T47D (cell line): ENCODE measurements at regions not wholly inside any gene's neighbourhood (a gene's known extent, or its start where the extent isn't known, plus 50 kb on each side); places are given as distances from the start of the nearest gene placed in this dataset.
"Not testable (repeated sequence)": the region's sequence is repeated elsewhere in the genome, so short reads cannot be mapped to it uniquely, and the experiment has no call there.

Experiments
- DNase-seq, 2 experiments: peaks; one replicate each; pipeline versions ENCODE4 v3.0.0 to v3.0.0-alpha.2; 2011 to 2012; ENCODE audit warnings: low read depth in 1 of 2, low spot score in 1 of 2
- JUND ChIP-seq: IDR thresholded peaks from 2 replicates; pipeline ENCODE4 v1.6.1; 2012; ENCODE audit warnings: low read depth
- in situ Hi-C: cut with HindIII; loops from 2 replicates; pipeline ENCODE4 v1.10.0; 2016; ENCODE audit warnings: low sequenced_read_pairs, low pct_unique_long_range_greater_than_20kb

DNA sequence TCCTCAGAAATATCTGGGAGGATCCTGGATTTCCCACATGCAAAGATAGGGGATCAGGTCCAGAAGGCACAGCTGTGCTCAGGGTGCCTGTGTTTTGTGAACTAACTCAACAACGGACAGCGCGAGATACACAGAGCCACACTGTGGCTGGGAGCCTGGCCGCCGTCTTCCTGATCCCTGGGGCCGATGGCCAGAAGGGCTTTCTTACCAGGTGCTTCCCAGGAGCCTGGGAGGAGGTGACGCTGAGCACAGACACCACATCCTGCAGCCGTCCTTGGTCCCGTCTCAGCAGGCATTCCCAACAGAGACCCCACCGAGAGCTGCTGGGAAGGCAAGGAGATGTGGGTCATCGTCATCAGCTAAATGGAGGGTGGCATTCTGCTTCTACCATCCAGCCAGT, 144.6 kb upstream of the AFDN start:
- in situ Hi-C loops, result no loop called here
- TF ChIP-seq JUND, result no peak
- DNase-seq, result no peak

DNA sequence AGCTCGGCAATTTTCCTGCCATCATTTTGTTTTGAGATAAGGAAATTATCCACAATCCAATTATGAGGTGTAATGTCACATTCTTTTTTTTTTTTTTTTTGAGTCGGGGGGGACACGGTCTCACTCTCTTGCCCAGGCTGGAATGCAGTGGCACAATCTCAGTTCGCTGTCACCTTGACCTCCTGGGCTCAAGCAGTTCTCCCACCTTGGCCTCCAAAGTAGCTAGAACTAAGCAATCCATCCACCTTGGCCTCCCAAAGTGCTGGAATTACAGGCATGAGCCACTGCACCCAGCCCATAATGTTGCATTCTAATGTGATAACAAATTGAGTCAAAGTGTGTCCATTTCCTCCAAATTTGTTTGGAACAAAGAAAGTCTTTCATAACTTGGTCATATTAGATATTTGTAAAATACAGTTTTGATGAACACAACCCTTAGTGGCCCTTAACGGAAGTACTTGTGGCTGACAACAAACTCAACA, 144.1 kb upstream of the AFDN start:
- no peak for DNase-seq
- in situ Hi-C loops, result no loop called here
- TF ChIP-seq JUND, result no peak

DNA sequence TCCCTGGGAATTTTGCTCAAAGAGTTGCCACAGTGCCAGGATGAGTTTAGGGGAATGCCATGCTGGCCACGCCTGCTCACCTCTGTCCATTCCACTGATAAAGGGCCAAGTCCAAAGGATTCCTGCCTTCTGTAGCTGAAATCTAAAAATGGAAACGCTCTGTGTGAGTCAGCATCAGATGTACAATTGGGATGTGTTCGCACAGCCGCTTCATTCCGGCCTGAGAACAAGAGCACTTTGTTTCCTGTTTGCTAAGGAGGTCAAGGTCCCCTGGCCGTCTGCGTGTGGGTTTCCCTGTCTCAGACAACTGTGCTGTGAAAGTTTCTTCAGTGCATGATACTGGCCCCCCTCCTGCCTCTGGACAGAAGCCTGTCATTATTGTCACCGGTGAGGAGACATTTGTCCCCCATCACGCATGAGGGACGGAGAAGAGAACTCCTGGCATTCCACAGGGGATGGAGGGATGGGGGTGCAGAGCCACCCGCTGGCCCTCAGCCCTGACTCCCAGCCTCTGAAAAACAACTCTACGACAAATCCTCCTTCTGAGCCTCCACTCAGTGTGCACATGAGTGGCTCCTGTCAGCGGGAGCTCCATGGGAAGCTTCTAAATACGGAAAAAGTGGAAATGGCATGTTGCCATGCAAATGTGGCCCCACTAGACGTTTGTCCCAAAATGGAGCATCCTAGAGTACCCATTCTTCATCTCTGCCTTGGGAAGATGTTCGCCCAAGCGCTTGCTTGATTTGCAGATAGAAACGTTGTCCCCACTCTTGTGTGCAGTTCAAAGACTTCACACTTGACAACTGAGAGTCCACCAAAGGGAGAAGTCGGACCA, 143.5 kb upstream of the AFDN start:
- in situ Hi-C loops, result no loop called here
- no peak for TF ChIP-seq JUND
- no peak for DNase-seq

- peak in 1 of 2 experiments; percentile 14 for DNase-seq
- no peak for TF ChIP-seq JUND
- in situ Hi-C loops, result no loop called here
Measured at GRCh38 chr6:167684276-167685104, 142.2 kb upstream of the AFDN start.

- in situ Hi-C loops, result no loop called here
- TF ChIP-seq JUND, result no peak
Measured at GRCh38 chr6:167685654-167686053, 141.1 kb upstream of the AFDN start.

GRCh38 chr6:167686204-167686893, 140.4 kb upstream of the AFDN start:
- no peak for TF ChIP-seq JUND
- in situ Hi-C loops, result no loop called here
- no peak for DNase-seq

More at GRCh38 chr6:167685654-167686053, 141.1 kb upstream of the AFDN start:
- no peak for DNase-seq

- in situ Hi-C loops, result no loop called here
- TF ChIP-seq JUND, result no peak
- no peak for DNase-seq
Measured at GRCh38 chr6:167687116-167687725, 139.5 kb upstream of the AFDN start.

- no peak for TF ChIP-seq JUND
- no peak for DNase-seq
- in situ Hi-C loops, result no loop called here
Measured at GRCh38 chr6:167688123-167688522, 138.6 kb upstream of the AFDN start.

GRCh38 chr6:167689278-167689677, 137.4 kb upstream of the AFDN start:
- DNase-seq, result no peak
- in situ Hi-C loops, result no loop called here
- no peak for TF ChIP-seq JUND

DNA sequence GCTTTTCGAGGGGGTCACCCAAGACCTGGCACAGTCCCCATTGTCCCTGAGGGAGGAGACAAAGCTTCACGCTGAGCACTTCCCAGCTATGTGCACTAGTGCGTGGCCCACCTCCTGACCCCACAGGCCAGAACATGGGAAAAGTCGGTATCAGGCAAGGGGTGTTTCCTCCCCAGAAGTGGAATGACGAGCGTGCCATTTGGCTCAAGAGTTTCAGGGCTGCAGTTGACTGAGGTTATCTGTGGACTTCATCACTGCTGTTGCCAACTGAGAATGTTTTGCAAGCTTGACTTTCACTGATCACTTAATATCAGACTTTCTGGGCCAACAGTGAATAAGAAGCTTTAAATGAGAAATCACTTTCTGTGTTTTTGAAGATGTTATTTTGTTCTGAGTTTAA, 137.0 kb upstream of the AFDN start:
- in situ Hi-C loops, result no loop called here

GRCh38 chr6:167690167-167690922, 136.4 kb upstream of the AFDN start:
- DNase-seq, in situ Hi-C loops: not testable (repeated sequence)

More for the DNA sequence above, 137.0 kb upstream of the AFDN start:
- DNase-seq, result no peak
- no peak for TF ChIP-seq JUND
